Stimulated activated CD8-positive, alpha-beta memory T cell treated with anti-CD3 and anti-CD28 coated beads, Interleukin-4, amount 100 ng/mL, for 24 hours (primary cell): ENCODE measurements at regions not wholly inside any gene's neighbourhood (a gene's known extent, or its start where the extent isn't known, plus 50 kb on each side); places are given as distances from the start of the nearest gene placed in this dataset.

Experiments used
- DNase-seq: peaks from one replicate; pipeline ENCODE4 v3.0.0-alpha.2; 2020; ENCODE audit warnings: low read depth

DNA sequence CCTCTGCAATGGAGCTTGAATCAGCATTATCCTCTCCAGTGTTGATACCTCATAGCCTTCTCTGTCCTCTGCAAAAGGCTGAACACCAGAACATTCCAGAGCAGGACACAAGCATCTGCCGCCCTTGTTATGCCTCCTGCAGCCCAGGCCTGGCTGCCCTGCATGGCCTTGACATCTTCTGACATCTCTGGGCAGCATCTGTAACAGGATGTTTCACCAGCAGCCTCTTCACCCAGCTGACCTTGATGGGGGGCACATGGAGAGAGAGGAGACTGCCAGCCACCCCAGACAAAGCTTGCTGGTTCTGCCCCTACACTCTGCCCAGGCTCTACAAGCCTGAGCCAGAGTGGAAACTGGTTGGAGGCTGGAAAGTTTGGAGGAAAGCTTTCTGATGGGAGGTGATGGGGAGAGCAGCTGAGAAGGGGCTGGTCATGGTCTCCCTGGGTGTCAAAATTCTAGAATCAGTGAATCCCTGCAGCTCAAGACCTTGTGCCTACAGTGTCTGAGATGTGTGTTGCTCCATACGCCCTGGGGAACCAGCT is 145.1 kb downstream of the MRPL14 start:
- DNase-seq: no peak

DNA sequence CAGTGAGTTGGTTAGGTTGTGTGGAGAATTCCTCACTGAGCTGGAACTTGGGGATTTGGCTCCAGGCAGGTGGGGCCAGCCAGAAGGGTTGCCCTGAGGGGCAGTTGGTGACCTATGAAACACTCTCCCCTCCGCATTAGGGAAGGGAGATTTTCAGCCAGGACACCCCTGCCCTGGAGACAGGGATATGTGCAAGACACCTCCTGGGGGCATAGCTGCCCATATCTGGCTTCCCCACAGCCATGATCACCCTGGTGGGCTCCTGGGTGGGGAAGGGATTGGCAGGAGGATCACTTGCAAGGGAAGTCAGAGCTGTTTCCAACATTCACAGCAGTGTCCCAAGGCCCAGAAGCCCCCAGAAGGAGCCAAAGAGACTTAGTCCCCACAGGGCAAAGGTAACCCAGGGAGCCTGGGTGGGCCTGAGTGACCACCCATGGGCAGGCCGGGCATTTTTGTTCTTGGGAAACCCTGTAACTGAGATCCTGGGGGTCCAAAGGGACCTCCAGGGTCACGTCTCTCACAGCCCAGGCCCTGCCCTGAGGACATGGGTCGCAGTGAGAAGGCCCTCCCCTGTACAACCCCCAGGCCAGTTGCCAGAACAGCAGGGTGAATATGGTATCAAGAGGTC is 145.8 kb downstream of the MRPL14 start:
- no peak for DNase-seq

DNA sequence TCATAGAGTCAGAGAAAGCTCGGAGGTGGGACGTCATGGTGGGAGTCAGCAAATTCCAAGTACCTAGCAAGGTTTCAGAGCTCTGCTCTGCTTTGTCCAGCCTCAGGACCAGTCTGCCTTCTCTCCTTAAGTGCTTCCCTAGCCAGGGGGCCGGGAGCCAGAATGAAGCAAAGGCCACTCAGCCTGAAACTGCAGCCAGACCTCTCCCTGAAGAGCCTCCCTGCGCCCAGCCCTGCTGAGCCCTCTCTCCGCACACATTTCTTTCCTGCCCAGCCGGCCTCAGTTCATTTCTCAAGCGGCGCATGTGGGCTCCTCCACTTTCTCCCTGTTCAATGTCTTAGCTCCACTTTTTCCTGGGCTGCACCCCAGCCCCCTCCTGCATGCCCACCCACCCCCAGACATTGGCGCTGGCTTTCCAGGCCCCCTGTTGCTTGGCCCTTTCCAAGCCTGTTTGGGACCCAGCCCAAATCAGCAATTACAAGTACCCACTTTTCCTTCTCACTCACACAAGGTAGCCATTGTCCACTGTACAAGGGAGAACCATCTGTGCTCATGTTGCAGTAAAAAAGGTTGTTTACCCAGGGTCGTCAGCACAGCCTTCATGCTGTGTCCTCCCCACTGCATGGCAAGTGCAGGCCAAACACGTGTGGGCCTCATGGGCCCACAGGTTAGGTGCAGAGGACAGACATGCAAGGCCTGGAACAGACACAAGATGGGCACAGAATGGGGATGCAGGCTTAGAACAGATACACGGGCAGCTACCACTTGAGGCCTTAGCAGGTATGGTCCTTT is 147.1 kb downstream of the MRPL14 start:
- no peak for DNase-seq

DNA sequence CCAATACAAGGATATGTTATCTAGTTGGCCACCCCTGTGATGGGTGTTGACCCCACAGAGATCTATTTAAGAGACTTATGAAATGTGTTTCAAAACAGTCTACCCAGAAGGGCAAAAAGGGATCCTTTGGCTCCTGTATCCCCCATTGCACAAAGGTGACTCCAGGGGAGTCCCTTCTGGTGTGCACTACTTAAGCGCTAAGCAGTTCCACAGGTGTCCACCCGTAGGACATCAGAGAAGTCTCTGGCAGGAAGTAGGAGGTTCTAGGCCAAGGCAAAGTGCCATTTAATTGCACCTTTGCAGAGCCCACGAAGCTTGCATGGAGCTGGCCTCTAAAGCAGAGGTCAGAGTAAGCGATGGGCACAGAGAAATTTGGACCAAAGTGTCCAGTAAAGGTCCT is 147.7 kb downstream of the MRPL14 start:
- DNase-seq: no peak

DNA sequence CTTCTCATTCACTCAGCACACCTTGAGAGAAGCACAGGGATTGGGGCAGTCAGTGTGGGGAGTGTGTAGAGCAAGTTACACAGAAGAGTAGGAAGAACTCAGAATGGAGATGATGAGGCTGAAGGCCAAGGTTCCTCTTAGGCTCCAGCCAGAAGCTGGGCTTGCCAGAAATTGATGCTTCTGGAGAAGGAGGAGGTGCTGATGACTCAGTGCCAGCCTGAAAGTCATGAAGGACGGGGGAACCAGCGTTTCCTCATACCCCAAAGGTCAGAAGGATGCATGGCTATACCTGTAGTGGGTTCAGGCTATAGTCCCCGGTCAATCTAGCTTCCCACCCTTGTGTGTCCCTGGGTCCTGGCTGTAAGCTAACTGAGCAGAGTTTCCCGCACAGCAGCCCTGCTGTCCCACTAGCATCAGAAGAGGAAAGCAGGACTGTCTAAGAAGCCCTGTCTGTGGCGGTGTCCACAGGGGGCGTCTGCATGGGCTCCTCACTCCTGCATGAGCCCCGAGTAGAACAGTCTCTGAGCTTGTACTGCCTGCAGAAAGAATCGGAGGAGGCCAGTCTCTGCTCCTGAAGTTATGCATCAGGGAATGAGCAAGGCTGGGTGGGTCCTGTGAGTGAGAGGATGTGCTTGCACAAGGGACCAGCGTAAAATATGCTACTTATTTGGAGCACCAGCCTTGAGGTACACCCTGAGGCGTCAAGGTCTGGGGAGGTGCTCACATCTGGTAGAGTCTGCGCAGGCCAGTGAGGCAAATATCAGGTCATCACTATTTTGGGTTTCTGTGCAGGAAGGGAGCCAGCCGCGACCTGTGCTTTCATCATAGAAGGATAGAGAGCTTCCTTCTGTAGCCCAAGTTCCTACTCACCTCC is 148.5 kb downstream of the MRPL14 start:
- DNase-seq: no peak

DNA sequence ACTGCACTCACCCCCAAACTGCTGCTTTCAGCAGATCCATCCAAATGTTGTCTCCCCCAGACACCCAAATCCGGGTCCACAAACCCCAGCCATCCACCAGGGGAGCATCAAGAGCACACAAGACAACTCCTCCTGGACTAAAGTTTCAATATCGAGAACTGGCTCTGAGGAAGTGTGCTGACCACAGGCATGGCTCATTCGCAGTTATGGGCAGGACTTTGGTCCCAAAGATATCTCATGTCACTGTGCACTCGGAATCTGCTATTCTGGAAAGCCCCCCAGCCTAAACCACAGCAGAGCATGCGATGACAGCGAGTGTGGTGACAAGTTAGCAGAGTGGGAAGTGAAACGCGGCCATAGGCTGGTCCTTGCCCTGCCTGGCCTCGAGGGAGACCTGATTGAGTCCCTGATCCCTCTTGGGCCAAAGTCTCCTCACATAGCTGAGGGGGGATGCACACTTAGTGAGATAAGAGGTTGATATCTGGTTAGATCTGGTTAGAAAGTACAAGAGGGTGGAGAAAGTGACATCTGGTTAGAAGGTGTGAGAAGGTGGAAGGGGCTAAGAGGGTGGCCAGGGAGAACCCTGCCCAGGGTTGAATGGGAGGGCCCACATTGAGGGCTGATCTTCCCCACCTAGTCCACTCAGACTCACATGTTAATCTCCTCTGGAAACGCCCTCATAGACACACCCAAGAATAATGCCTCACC is 149.7 kb downstream of the MRPL14 start:
- no peak for DNase-seq

DNA sequence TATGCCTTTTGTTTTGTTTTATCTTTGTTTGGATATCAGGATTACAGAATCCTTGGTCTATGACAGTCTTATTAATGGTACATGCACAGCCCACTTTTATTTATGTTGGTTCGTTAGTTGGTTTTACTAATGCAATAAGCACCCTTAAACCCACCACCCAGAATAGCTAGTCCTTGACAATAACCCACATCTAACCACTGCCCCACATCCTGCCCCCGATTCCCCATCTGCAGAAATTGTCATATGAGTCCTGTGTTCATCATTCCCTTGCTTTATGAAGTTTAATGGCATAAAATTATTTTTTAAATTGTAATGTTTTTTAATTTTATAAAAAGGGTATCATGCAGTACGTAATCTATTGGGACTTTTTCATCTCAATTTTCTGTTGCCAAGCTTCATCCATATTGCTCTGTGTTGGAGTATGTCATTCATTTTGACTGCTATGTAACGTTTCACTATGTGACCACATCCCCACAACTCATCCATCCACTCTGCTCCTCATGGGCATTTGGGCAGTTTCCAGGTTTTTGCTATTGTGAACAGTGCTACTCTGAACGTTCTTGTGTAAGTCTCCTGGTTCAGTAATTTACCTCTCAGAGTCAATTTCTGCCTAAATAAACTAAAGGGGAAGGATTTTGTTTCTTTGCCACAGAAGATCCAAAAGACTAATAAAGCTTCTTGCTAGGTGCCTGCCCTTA is 150.4 kb downstream of the MRPL14 start:
- no peak for DNase-seq

DNA sequence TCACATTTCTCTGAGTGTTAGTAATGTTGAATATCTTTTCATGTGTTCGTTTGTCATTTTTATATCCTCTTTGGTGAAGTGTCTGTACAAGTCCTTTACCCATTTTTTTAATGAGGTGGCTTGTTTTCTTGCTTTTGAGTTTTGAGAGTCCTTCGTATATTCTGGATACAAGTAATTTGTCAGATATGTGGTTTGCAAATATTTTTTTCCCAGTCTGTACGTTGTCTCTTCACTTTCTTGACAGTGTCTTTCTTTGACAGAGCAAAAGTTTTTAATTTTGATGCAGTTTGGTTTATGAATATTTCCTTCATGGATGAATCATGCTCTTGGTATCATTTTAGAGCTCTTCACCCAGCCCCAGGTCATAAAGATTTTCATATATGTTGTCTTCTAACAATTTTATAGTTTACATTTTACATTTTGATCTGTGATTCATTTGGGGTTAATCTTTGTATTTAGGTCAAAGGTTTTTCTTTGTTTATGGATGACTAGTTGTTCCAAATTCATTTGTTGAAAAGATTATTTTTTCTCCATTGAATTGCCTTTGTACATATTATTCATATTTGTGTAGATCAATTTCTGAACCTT is 152.5 kb downstream of the MRPL14 start:
- no peak for DNase-seq

DNA sequence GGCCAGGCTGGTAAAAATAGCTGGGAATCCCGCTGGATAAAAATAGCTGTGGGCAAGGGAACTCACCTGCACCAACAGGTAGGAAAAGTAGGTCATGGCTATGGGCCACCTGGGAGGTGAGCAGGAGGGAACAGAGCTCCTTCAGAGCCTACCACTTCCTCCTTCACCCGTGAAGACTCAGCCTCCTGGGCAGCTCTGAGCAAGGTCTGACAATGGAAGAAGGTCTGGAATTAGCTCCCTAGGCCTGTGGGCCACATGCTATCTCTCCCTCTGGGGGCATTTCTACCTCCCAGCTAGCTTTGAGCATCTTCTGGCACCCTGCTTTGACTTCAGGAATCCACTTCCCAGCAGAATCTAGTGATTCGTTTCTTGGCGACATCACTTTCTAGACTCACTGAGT is 153.9 kb downstream of the MRPL14 start:
- no peak for DNase-seq

DNA sequence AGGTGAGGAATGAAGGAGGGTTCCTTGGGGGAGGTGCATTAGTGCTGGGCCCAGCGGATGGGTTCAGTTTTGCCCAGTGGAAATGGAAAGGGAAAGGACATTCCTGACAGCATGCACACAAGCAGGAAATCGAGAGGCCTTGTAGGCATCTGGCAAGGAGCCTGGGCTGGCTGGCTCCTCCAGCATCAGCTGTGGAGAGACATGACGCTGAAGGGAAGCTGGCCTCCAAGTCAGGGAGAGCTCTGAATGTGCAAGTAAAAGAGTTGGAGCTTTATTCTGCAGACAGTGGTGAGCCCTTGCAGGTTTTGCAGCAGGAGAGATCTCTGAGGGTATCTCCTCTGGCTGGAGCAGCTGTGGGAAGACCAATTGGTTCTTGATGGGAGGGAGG is 154.3 kb downstream of the MRPL14 start:
- no peak for DNase-seq

DNA sequence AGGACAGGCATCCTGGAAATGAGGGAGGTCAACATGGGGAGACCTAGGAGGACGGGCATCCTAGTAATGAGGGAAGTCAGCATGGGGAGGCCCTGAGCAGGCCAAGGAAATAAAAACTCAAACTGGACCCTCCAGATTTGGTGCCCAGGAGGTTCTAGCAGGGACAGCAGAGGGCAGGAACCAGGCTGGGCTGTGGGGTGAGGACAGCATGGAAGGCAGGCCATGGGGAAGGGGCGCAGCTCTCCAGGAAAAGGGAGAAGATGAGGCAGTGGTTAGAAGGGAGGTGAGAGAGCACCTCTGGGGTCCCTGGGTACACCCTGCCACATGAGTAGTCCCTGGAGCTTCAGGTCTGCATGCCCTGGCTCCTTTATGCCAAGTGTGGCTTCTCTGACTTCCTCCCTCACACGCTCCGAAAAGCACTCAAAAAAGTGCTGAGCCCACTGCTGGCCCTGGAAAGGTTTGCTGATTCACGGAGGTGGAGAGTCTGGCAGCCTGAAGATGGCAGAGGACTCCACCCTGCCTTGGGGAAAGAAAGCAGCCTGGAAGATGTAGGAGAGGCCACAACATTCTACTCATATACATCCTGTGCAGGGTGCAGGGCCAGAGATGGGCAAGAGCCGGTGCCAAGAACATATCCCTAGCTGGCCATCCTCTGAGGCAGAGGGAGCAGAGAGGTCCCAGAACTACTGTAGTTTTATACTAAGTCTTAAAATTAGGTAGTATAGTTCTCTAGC is 154.9 kb downstream of the MRPL14 start:
- no peak for DNase-seq

DNA sequence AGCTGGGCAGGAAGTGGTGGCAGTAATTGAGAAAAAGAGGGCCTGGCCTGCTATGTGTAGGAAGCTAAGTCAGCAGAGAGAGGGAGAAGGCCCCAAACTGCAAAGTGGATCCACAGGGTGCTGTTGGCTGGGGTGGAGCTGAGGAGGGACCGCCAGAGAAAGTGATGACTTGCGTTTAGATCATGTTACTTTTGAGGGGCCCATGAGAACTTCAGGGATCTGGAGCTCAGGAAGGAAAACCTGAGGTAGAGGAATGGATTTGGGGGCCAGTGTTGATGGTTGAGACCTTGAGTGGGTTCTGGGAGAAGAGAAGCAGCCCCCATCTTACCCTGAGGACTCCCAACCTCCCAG is 155.5 kb downstream of the MRPL14 start:
- no peak for DNase-seq

DNA sequence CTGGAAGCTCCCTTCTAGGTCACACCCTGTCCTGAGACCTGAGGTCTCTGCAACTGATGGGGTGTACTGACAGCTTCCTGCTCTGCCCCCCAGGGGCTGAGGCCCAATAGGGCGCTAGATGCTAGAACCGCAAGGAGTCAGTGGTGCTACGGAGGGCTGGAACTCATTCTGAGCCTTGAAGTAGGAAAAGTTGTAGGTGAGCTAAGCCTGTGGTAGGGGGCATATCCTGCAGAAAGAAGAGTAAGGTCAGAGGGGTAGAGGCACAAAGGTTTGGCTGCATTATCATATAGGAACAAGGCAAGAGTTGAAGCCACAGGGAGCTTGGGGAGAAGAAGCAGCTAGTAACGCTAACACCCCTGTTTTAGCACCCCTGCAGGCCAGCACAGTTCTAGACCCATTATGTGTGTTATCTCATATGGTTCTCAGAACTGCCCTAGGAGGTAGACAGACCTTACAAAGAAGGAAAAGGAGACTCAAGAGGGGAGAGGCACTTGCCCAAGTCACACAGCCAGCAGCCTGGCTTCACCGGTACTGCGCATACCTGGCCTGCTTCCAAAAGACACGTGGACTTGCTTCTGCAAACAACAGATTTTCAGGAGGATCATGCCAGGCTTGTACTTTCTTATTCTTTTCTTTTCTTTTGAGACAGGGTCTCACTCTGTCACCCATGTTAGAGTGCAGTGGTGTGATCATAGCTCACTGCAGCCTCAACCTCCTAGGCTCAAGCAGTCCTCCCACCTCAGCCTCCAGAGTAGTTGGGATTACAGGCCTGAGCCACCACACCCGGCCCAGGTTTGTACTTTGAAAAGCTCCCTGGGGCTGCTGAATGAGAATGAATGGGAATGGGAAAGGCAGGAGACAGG is 156.1 kb downstream of the MRPL14 start:
- no peak for DNase-seq

DNA sequence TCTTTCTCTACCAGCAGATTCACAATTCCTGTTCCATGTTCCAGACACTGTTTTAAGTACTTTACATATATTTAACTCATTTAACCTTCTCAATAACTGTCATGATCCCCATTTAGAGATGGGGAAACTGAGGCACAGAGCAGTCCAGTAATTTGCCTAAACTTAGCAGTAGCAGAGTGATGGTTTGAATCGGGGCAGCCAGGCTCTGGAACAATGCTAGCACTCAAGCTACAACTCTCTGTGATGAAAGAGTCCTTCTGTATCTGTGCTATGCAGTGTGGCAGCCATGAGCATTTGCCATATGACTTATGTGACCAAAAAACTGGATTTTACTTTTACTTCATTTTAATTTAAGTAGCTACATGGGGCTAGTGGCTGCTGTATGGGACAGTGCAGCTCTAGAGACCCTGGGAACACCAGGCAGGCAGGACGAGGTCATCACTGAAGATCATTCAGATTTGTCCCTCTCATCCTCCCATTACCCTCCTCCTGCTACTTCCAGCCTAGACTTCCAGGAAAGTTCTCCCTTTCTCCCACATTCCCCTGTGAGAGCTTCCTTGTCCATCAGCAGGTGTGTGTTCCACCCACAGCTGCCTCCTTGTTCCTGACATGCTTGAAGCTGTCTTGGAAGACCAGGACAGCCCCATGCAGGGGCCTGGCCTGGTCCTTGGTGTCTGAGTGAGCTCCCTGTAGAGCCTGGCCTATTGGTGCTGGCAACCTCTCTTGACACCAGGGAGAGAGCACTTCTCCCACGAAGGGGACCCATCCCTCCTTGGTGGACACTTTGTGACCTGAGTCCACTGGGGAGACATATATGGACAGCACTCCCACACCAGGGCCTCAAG is 157.0 kb downstream of the MRPL14 start:
- no peak for DNase-seq

DNA sequence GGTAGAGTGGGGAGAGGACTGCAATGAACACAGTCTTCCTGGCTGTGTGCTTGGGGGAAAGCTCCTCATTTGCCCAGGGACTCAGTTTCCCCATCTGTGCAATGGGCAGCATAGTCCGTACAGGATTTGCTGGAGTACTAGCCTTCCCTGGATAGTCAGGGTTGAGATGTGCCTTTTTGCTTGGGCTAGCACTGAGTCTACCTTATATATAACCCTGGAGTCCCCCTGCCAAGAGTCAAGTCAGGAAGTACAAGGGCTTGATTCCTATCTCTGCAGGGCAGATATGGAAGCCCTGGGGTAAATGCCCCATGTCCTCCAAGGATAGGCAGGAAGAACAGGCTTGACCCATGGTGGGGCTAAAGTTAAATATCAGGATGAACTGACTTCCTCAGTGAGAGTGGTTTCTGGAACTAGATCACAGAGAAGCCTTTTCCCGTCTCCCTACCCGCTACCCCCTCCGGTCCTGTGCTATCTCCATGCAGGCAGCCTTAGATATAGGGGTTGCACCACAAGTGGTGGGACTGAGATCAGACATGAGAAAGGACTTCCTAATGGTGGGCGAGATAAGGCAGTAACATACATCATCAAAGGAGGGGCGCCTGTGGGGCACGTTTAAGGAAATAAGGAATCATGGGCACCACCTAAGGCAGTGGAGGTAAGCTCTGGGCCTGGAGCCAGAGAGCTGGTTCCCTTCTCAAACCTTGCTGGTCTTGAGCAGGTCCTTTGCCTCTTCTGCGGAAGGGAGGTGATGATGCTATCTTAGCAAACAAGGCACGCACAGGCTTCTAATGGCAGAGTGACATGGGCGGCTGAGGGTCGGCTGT is 157.9 kb downstream of the MRPL14 start:
- DNase-seq: no peak

DNA sequence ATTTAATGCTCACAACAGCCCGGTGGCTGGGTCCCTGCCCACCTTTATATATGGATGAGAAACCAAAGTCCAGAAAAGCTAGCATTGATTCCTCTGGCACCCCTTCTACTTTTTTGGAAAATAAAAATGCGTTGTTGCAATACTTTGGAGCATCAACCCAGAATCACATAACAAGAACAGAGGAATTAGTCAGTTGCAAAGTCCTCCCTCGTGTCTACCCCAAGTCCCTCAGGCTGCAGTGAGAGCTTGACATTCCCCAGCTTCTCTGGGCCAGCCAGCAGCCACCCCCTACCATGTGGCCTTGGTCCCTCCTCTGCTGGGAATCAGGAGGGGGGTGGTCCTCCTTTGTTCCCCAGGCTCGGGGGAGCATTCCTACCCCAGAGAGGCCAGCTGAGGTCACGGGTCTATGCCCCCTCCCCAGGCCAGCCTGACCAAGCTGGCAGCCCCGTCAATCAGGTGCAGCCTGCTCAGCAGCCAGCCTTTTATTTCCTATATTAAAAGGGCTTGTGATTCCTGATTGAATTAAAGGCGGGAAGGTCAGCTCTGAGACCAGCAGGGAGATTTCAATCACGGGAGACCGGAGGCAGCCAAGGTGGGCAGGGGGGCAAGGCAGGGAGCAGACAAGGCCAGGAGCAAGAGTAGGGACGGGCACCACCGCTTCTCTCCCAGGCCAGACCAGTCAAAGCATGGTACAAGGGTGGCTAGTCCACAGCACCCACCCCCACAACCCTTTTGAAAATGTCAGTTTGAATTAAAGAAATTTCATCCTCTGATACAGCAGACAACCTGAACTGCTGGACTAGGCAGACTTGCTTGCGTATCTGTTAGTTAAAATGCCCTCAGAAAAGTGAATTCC is 158.9 kb downstream of the MRPL14 start:
- DNase-seq: no peak

DNA sequence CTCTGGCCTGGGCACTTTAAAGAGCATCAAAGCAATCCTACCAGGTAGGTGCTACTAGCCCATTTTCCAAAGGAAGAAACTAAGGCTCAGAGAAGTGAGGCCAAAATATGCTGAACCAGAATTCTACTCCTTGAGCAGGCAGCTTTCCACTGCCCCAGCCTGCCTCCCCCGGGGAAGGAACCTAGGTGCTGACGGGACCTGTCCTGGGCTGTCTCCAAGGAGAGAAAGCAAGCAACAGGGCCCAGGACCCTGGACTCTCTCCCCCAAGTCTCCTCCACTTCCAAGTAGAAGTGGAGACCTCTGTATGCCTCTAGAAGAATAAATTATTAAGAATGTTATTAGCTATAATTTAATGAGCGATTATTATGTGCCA is 159.5 kb downstream of the MRPL14 start:
- no peak for DNase-seq
